Body of pancreas (tissue), 4 donors: ENCODE measurements at regions not wholly inside any gene's neighbourhood (a gene's known extent, or its start where the extent isn't known, plus 50 kb on each side); places are given as distances from the start of the nearest gene placed in this dataset.

ENCODE experiments used
- ATAC-seq: fragments of 150-250 bp; one replicate; pipeline ENCODE4 v1.9.1; 2016
- DNase-seq, 4 donors: peaks; one replicate each; pipeline ENCODE4 v3.0.0-alpha.2; 2019
- H3K27ac ChIP-seq, 4 donors: fragments of 200-600 bp; sonication (generic); 1 replicate in 3 of 4; 2 replicates in 1 of 4; pipeline versions ENCODE4 v1.5.1 to v1.6.1; 2016 to 2019; ENCODE audit warnings: mild to moderate bottlenecking in 1 of 4, mixed read lengths in 1 of 4, moderate library complexity in 1 of 4
- H3K27me3 ChIP-seq, 2 donors: fragments of 200-600 bp; sonication (generic); one replicate each; pipeline ENCODE4 v1.6.0; 2016; ENCODE audit warnings: mild to moderate bottlenecking in 1 of 2
- H3K36me3 ChIP-seq, 2 donors: fragments of 200-600 bp; sonication (generic); replicated peaks in 1 of 2; 2 replicates each; pipeline ENCODE4 v1.5.1; 2016; ENCODE audit warnings: low read depth in 2 of 2; ENCODE audit not compliant: insufficient read depth in 1 of 2
- H3K4me1 ChIP-seq: fragments of 200-600 bp; sonication (generic); one replicate; pipeline ENCODE4 v1.6.0; 2016
- H3K4me3 ChIP-seq, 2 donors: fragments of 200-600 bp; sonication (generic); 1 replicate in 1 of 2; 2 replicates in 1 of 2; pipeline ENCODE4 v1.5.1; 2016 to 2019
- H3K9me3 ChIP-seq, 3 donors: fragments of 200-600 bp; sonication (generic); 1 replicate in 2 of 3; 2 replicates in 1 of 3; pipeline ENCODE4 v1.5.1; 2016
- CTCF ChIP-seq, 7 experiments: fragments of 450-650 bp in 4 of 7; fragments of 200-600 bp in 3 of 7; sonication (generic) in 3 of 7; IDR thresholded peaks; one replicate each; pipeline ENCODE4 v1.5.1; 2016 to 2019; ENCODE audit warnings: antibody characterized with exemption in 7 of 7
- POLR2A ChIP-seq, 3 donors: fragments of 450-650 bp; IDR thresholded peaks; one replicate each; pipeline ENCODE4 v1.6.1; 2016; ENCODE audit warnings: antibody characterized with exemption in 3 of 3, mild to moderate bottlenecking in 2 of 3
- WGBS, 2 donors: methylation state at CpG; one replicate each; pipeline ENCODE4 v1.1.5; 2017; 5-methylcytosine and 5-hydroxymethylcytosine counted together
- intact Hi-C: fragments of 100-400 bp; cut with DNase I; formaldehyde crosslinking; loops from one replicate; pipeline ENCODE4 v1.15.1; 2023

- ATAC-seq (no peak), DNase-seq (no peak)
- Histone ChIP-seq H3K27ac (no peak overlapping the region), H3K27me3 (no peaks in the 10 kb centered on the region), H3K4me3 (no peak overlapping the region), H3K9me3 (peaks cover 0 to 3% (median 0%) of the 10 kb centered on the region in 3 donors), H3K36me3 (no peaks in the 10 kb centered on the region), H3K4me1 (peaks cover 8% of the 10 kb centered on the region)
- no peak for TF ChIP-seq CTCF (IDR thresholded peaks at IDR 0.05)
- no peak for TF ChIP-seq POLR2A (IDR thresholded peaks at IDR 0.05)
- intact Hi-C loops, result no loop called here
- 90 to 94% methylated on average over 5 of the region's 5 CpGs for WGBS, 2 donors
Observed at GRCh38 chr5:74293182-74293581, 347.3 kb downstream of the ENC1 start.

GRCh38 chr5:74290634-74291241, 349.8 kb downstream of the ENC1 start:
- ATAC-seq, result no peak
- 79 to 87% methylated on average over 1 of the region's 1 CpG for WGBS, 2 donors

GRCh38 chr5:74289691-74290090, 350.8 kb downstream of the ENC1 start:
- Histone ChIP-seq H3K27me3 (no peaks in the 10 kb centered on the region), H3K36me3 (no peaks in the 10 kb centered on the region), H3K27ac (no peak overlapping the region), H3K9me3 (no peaks in the 10 kb centered on the region), H3K4me1 (peaks cover 8% of the 10 kb centered on the region), H3K4me3 (no peak overlapping the region)
- 72 to 100% methylated on average over 1 of the region's 1 CpG for WGBS, 2 donors
- intact Hi-C loops, result no loop called here
- no peak for DNase-seq
- no peak for TF ChIP-seq POLR2A (IDR thresholded peaks at IDR 0.05)
- no peak for TF ChIP-seq CTCF (IDR thresholded peaks at IDR 0.05)
- ATAC-seq, result no peak

More at GRCh38 chr5:74290634-74291241, 349.8 kb downstream of the ENC1 start:
- Histone ChIP-seq H3K9me3 (no peaks in the 10 kb centered on the region), H3K4me1 (peaks cover 8% of the 10 kb centered on the region), H3K27ac (no peak overlapping the region), H3K36me3 (no peaks in the 10 kb centered on the region), H3K4me3 (no peak overlapping the region), H3K27me3 (no peaks in the 10 kb centered on the region)
- TF ChIP-seq CTCF (IDR thresholded peaks at IDR 0.05) (no peak), POLR2A (IDR thresholded peaks at IDR 0.05) (no peak)
- no peak for DNase-seq
- intact Hi-C loops, result no loop called here

- H3K4me1 ChIP-seq, result peaks cover 8% of the 10 kb centered on the region
- no peaks in the 10 kb centered on the region for H3K9me3 ChIP-seq
- DNase-seq, result no peak
- WGBS, 2 donors, result 66 to 80% methylated on average over 4 of the region's 4 CpGs
- no peak overlapping the region for H3K4me3 ChIP-seq
- intact Hi-C loops, result no loop called here
- no peak for ATAC-seq
- TF ChIP-seq CTCF (IDR thresholded peaks at IDR 0.05), result no peak
- TF ChIP-seq POLR2A (IDR thresholded peaks at IDR 0.05), result no peak
- no peaks in the 10 kb centered on the region for H3K36me3 ChIP-seq
- H3K27me3 ChIP-seq, result no peaks in the 10 kb centered on the region
- peak overlapping the region in 1 of 4 donors; percentile 10 for H3K27ac ChIP-seq
Observed at GRCh38 chr5:74289238-74289637, 351.3 kb downstream of the ENC1 start.

- Histone ChIP-seq H3K9me3 (no peaks in the 10 kb centered on the region), H3K27me3 (no peaks in the 10 kb centered on the region), H3K4me3 (no peak overlapping the region), H3K27ac (peak overlapping the region in 1 of 4 donors; percentile 10), H3K36me3 (no peaks in the 10 kb centered on the region), H3K4me1 (peaks cover 8% of the 10 kb centered on the region)
- DNase-seq (peak in 1 of 4 donors; percentile 45), ATAC-seq (peak; percentile 74)
- intact Hi-C loops, result no loop called here
- WGBS, 2 donors, result 41 to 45% methylated on average over 3 of the region's 3 CpGs
- TF ChIP-seq POLR2A (IDR thresholded peaks at IDR 0.05) (no peak), CTCF (IDR thresholded peaks at IDR 0.05) (no peak)
Observed at GRCh38 chr5:74288448-74289108, 351.9 kb downstream of the ENC1 start.
